ENCODE measurements at regions not wholly inside any gene's neighbourhood (a gene's known extent, or its start where the extent isn't known, plus 50 kb on each side); places are given as distances from the start of the nearest gene placed in this dataset.
"Not testable (repeated sequence)": the region's sequence is repeated elsewhere in the genome, so short reads cannot be mapped to it uniquely, and the experiment has no call there.

DNA sequence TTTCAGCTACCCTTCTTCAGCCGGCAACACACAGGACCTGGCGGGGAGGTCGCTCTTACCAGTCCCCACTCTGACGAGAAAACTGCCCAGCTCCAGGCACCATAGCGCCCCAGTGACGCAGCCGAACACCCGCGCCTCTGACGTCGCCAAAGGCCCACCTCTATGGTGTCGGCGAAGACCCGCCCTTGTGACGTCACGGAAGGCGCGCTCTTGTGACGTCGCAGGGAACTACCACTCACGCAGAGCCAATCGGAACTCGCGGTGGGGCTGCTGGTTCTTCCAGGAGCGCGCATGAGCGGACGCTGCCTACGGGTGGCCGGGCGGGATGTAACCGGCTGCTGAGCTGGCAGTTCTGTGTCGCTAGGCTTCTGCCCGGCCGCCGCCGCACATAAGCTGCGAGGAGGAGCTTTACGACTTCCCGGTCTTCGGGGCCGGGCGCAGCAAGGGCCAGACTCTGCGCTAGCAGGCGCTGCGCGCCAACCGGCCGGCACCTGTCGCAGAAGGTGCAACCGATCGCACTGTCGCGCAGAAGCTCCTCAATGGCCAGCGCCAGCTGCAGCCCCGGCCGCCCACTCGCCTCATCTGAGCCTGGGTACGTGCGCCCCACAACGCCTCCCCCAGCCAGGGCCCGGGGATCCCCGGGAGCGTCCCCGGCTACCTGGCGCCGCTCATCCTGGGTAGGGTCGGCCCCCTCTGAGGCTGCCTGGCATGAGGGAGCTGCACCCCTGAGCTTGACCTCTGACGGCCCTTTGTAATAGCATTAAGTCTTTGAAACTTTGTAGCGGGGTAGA is 121.3 kb upstream of the FBXO28 start:
- H3K27me3 ChIP-seq; H3K9me3 ChIP-seq; H3K4me1 ChIP-seq; intact Hi-C loops (cut with DNase I); H3K36me3 ChIP-seq: not testable (repeated sequence)
- Histone ChIP-seq H3K27ac (peak overlapping the region; percentile 81 to 92 (median 83)), H3K4me3 (replicated peaks in 1 of 3) (peak overlapping the region in 2 of 3 donors; percentile 73 to 85)
- TF ChIP-seq POLR2A (IDR thresholded peaks at IDR 0.05) = peak in 1 of 2 donors; percentile 96
- TF ChIP-seq, protein P1, sequence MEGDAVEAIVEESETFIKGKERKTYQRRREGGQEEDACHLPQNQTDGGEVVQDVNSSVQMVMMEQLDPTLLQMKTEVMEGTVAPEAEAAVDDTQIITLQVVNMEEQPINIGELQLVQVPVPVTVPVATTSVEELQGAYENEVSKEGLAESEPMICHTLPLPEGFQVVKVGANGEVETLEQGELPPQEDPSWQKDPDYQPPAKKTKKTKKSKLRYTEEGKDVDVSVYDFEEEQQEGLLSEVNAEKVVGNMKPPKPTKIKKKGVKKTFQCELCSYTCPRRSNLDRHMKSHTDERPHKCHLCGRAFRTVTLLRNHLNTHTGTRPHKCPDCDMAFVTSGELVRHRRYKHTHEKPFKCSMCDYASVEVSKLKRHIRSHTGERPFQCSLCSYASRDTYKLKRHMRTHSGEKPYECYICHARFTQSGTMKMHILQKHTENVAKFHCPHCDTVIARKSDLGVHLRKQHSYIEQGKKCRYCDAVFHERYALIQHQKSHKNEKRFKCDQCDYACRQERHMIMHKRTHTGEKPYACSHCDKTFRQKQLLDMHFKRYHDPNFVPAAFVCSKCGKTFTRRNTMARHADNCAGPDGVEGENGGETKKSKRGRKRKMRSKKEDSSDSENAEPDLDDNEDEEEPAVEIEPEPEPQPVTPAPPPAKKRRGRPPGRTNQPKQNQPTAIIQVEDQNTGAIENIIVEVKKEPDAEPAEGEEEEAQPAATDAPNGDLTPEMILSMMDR (IDR thresholded peaks at IDR 0.05) = peak in 1 of 6 experiments; percentile 46
- WGBS, 2 donors = 0% methylated on average over 2 to 19 of the region's 70 CpGs
- DNase-seq = peak; percentile 100

DNA sequence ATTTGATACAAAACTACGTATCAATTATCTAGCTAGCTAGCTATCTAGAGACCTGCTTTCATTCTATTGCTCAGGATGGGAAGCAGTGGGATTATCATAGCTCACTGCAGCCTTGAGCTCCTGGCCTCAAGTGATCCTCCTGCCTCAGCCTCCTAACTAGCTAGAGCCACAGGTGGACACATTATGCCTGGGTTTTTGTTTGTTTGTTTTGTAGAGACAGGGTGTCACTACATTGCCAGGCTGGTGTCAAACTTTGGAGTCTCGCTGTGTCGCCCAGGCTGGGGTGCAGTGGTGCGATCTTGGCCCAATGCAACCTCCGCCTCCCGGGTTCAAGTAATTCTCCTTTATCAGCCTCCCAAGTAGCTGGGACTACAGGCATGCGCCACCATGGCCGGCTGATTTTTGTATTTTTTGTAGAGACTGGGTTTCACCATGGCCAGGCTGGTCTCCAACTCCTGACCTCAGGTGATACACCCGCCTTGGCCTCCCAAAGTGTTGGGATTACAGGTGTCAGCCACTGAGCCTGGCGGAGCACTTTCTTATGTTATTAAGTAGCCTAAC is 122.5 kb upstream of the FBXO28 start:
- H3K4me1 ChIP-seq; H3K36me3 ChIP-seq; intact Hi-C loops (cut with DNase I); H3K27me3 ChIP-seq; H3K9me3 ChIP-seq; H3K27ac ChIP-seq; H3K4me3 ChIP-seq (replicated peaks in 1 of 3): not testable (repeated sequence)
- WGBS, 2 donors = 97 to 98% methylated on average over 10 of the region's 10 CpGs
- DNase-seq = peak in 1 of 2 donors; percentile 5

DNA sequence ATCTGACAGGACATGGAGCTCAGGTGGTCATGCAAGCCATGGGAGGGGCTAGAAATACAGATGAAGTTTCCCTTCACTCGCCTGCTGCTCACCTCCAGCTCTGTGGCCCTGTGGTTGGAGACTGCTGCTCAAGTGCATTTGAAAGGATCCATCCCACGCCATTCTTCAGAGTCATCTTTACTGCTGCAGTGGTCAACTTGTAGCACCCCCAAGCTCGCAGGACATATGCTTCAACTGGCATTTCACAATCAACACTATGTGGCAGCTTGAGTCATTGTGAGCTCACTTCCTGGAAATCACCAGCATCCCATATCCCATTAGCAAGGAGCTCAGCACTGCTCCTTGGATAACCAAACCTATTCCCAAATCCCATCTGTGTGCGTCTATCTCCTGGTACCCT is 116.2 kb upstream of the TP53BP2 start:
- intact Hi-C loops (cut with DNase I); H3K9me3 ChIP-seq; H3K27ac ChIP-seq; H3K36me3 ChIP-seq; H3K4me3 ChIP-seq (replicated peaks in 1 of 3); H3K27me3 ChIP-seq; DNase-seq; H3K4me1 ChIP-seq: not testable (repeated sequence)
- 92 to 95% methylated on average over 4 of the region's 4 CpGs for WGBS, 2 donors

DNA sequence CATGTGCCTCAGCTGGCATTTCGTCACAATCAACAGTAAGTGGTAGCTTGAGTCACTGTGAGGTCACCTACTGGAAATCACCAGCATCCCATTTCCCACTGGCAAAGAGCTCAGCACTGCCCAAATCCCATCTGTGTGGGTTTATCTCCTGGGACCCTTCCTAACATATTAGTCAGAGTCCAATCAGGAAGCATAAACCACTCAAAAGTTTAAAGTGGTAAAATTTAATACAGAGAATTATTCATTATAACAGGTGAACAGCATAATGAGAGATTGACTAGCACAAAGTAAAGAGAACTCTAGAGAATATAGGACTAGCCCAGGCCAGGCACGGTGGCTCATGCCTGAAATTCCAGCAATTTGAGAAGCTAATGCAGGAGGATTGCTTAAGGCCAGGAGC is 107.1 kb upstream of the TP53BP2 start:
- 47 to 92% methylated on average over 1 to 2 of the region's 2 CpGs for WGBS, 2 donors
- H3K27ac ChIP-seq; H3K36me3 ChIP-seq; DNase-seq; H3K9me3 ChIP-seq; intact Hi-C loops (cut with DNase I); H3K4me3 ChIP-seq (replicated peaks in 1 of 3); H3K27me3 ChIP-seq; H3K4me1 ChIP-seq: not testable (repeated sequence)

DNA sequence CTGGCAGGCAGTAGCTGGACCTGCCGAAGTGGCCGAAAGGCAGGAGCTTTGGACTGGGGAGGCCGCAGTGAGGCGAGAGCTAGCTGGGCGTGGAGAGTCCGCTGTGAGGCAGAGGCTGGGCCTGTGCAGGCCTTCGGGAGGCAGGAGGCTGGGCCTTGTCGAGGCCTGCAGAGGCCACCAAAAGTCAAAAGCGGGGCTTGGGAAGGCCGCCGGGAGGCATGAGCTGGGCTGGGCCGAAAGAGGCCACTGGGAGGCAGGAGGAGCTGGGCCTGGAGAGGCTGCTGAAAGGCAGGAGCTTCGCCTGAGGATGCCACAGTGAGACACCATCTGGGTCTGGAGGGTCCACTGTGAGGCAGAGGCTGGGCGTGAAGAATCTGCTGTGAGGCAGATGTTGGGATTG is 105.8 kb upstream of the TP53BP2 start:
- H3K9me3 ChIP-seq; DNase-seq; intact Hi-C loops (cut with DNase I); H3K36me3 ChIP-seq; H3K27ac ChIP-seq; H3K4me3 ChIP-seq (replicated peaks in 1 of 3); H3K27me3 ChIP-seq; H3K4me1 ChIP-seq: not testable (repeated sequence)
- WGBS, 2 donors = 90 to 96% methylated on average over 12 to 14 of the region's 14 CpGs

DNA sequence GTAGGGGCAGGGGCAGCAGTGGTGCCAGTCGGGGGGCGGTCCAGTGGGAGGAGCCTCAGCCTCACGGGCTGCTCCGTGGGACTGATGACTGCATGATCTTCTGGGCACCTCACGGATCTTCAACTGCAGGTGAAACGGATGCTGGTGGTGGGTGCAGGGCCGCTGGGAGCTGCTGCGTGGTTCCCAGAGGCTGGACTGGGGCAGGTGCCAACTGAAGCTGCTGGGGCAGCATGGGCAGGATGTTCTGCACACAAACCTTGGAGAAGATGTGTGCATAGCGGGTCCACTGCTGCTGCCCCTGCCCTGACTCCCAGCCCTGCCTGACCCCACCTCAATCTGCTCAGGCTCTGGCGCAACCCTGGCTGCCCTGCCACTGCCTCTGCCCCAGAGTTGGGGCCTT is 104.2 kb upstream of the TP53BP2 start:
- H3K9me3 ChIP-seq; DNase-seq; intact Hi-C loops (cut with DNase I); H3K36me3 ChIP-seq; H3K27ac ChIP-seq; H3K27me3 ChIP-seq; H3K4me1 ChIP-seq; H3K4me3 ChIP-seq (replicated peaks in 1 of 3): not testable (repeated sequence)
- 100% methylated on average over 1 of the region's 10 CpGs for WGBS, 2 donors

DNA sequence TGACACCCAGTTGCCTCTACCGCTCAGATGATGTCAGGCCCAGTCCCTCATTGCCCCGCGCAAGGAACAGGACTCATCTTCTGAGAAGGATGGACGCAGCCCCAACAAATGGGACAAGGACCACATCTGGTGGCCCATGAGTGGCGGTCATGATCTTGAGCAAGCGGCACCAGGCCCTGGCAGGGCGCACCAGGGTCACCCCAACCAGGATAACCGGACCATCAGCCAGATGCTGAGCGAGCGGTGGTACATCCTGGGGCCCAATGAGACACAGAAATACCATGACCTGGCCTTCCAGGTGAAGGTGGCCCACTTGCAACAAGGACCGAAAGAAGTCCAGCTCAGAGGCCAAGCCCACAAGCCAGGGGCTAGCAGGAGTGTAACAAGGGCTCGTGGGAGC is 102.3 kb upstream of the TP53BP2 start:
- H3K4me1 ChIP-seq; H3K27me3 ChIP-seq; DNase-seq; H3K4me3 ChIP-seq (replicated peaks in 1 of 3); H3K27ac ChIP-seq; H3K9me3 ChIP-seq; H3K36me3 ChIP-seq; intact Hi-C loops (cut with DNase I): not testable (repeated sequence)
- 93 to 94% methylated on average over 7 to 11 of the region's 12 CpGs for WGBS, 2 donors

DNA sequence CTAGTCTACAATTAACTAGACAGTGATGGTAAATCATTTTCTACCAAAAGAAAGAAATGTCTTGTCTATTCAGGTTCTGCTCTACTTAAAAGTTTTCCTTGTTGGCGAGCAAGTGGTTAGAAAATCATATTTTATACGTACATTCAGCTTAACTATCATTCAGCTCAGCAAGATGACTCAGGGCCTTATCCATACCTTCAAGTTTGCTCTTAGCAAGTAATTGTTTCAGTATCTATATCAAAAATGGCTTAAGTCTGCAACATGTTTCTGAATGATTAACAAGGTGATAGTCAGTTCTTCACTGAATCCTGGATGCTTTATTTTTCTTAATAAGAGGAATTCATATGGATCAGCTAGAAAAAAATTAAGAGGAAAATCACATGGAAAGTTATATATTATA is 90.8 kb upstream of the TP53BP2 start:
- H3K9me3 ChIP-seq; H3K36me3 ChIP-seq; DNase-seq; H3K4me3 ChIP-seq (replicated peaks in 1 of 3); H3K27me3 ChIP-seq; intact Hi-C loops (cut with DNase I); H3K4me1 ChIP-seq; H3K27ac ChIP-seq: not testable (repeated sequence)
- 81 to 95% methylated on average over 2 of the region's 2 CpGs for WGBS, 2 donors

DNA sequence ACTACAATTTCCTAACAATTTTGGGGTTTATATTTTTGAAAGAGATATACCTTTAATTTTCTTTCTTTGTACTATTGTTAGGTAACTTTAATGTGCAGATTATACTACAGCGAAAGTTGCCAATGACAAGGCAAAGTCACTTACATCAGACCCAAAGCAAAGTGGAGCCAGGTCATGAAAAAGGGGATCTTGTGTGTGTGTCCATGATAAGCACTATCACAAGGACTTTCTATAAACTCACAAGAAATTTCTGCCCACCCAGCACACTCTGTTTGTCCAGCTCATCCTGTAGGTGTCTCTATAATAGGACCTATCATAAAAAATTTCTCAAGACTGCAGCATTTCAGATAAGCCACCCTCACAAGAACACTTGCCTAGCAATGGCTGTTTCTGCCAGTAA is 85.7 kb upstream of the TP53BP2 start:
- DNase-seq; intact Hi-C loops (cut with DNase I); H3K27me3 ChIP-seq; H3K9me3 ChIP-seq; H3K36me3 ChIP-seq; H3K4me3 ChIP-seq (replicated peaks in 1 of 3); H3K4me1 ChIP-seq; H3K27ac ChIP-seq: not testable (repeated sequence)
- WGBS, 2 donors = 70 to 94% methylated on average over 1 of the region's 1 CpG
